BLaER1 (cell line): ENCODE measurements at regions not wholly inside any gene's neighbourhood (a gene's known extent, or its start where the extent isn't known, plus 50 kb on each side); places are given as distances from the start of the nearest gene placed in this dataset.

Source experiments
- H3K27ac ChIP-seq: shearing (Covaris generic); formaldehyde crosslinking; 2 replicates; pipeline ENCODE4 v1.8.1; 2022
- H3K27me3 ChIP-seq: shearing (Covaris generic); formaldehyde crosslinking; 2 replicates; pipeline ENCODE4 v1.8.1; 2022
- H3K36me3 ChIP-seq: shearing (Covaris generic); formaldehyde crosslinking; 2 replicates; pipeline ENCODE4 v1.8.1; 2022
- H3K4me1 ChIP-seq: shearing (Covaris generic); formaldehyde crosslinking; 2 replicates; pipeline ENCODE4 v1.8.1; 2022
- H3K4me2 ChIP-seq: shearing (Covaris generic); formaldehyde crosslinking; 2 replicates; pipeline ENCODE4 v1.8.1; 2022
- H3K4me3 ChIP-seq: shearing (Covaris generic); formaldehyde crosslinking; 2 replicates; pipeline ENCODE4 v1.8.1; 2022
- H3K9ac ChIP-seq: shearing (Covaris generic); formaldehyde crosslinking; 2 replicates; pipeline ENCODE4 v1.8.1; 2022
- H3K9me3 ChIP-seq: shearing (Covaris generic); formaldehyde crosslinking; 2 replicates; pipeline ENCODE4 v1.8.1; 2022
- H4K20me1 ChIP-seq: shearing (Covaris generic); formaldehyde crosslinking; 2 replicates; pipeline ENCODE4 v1.8.1; 2022
- Cebpa-rat ChIP-seq: shearing (Covaris generic); IDR thresholded peaks from 2 replicates; pipeline ENCODE4 v1.8.1; 2022

- no peak overlapping the region for H3K4me3 ChIP-seq
- no peaks in the 10 kb centered on the region for H4K20me1 ChIP-seq
- no peaks in the 10 kb centered on the region for H3K9me3 ChIP-seq
- H3K9ac ChIP-seq, result no peak overlapping the region
- H3K4me2 ChIP-seq, result peak overlapping the region; percentile 88; the same call in 1 of the 2 replicates
- H3K27ac ChIP-seq, result no peak overlapping the region
- H3K4me1 ChIP-seq, result peaks cover 82% of the 10 kb centered on the region
- H3K27me3 ChIP-seq, result no peaks in the 10 kb centered on the region
- no peak for TF ChIP-seq Cebpa-rat
- H3K36me3 ChIP-seq, result no peaks in the 10 kb centered on the region
These were observed 160.3 kb downstream of the NUP210 start for GRCh38 chr3:13259831-13260230.

GRCh38 chr3:13258986-13259514 is 161.1 kb downstream of the NUP210 start:
- TF ChIP-seq Cebpa-rat, result no peak
- H3K4me1 ChIP-seq, result peaks cover 82% of the 10 kb centered on the region
- H3K9ac ChIP-seq, result no peak overlapping the region
- H3K4me3 ChIP-seq, result no peak overlapping the region
- H3K27me3 ChIP-seq, result no peaks in the 10 kb centered on the region
- H3K4me2 ChIP-seq, result no peak overlapping the region
- H3K9me3 ChIP-seq, result no peaks in the 10 kb centered on the region
- no peaks in the 10 kb centered on the region for H3K36me3 ChIP-seq
- no peak overlapping the region for H3K27ac ChIP-seq
- H4K20me1 ChIP-seq, result no peaks in the 10 kb centered on the region

GRCh38 chr3:13258280-13258679 is 161.8 kb downstream of the NUP210 start:
- Histone ChIP-seq H4K20me1 (no peaks in the 10 kb centered on the region), H3K27me3 (no peaks in the 10 kb centered on the region), H3K4me2 (no peak overlapping the region), H3K4me1 (peaks cover 79% of the 10 kb centered on the region), H3K9ac (no peak overlapping the region), H3K36me3 (no peaks in the 10 kb centered on the region), H3K27ac (no peak overlapping the region), H3K4me3 (no peak overlapping the region), H3K9me3 (no peaks in the 10 kb centered on the region)
- no peak for TF ChIP-seq Cebpa-rat

- Histone ChIP-seq H4K20me1 (no peaks in the 10 kb centered on the region), H3K4me3 (no peak overlapping the region), H3K9me3 (no peaks in the 10 kb centered on the region), H3K36me3 (no peaks in the 10 kb centered on the region), H3K9ac (no peak overlapping the region), H3K27ac (no peak overlapping the region), H3K4me2 (no peak overlapping the region), H3K27me3 (no peaks in the 10 kb centered on the region), H3K4me1 (peaks cover 73% of the 10 kb centered on the region)
- no peak for TF ChIP-seq Cebpa-rat
These were observed 162.5 kb downstream of the NUP210 start for GRCh38 chr3:13257666-13258065.

- H3K27ac ChIP-seq, result no peak overlapping the region; the same call in 1 of the 2 replicates
- H3K36me3 ChIP-seq, result no peaks in the 10 kb centered on the region
- H4K20me1 ChIP-seq, result no peaks in the 10 kb centered on the region
- H3K4me1 ChIP-seq, result peaks cover 70% of the 10 kb centered on the region
- no peak overlapping the region for H3K4me3 ChIP-seq
- TF ChIP-seq Cebpa-rat, result no peak
- H3K9ac ChIP-seq, result no peak overlapping the region
- no peaks in the 10 kb centered on the region for H3K27me3 ChIP-seq
- H3K4me2 ChIP-seq, result peak overlapping the region; percentile 7
- no peaks in the 10 kb centered on the region for H3K9me3 ChIP-seq
These were observed 163.3 kb downstream of the NUP210 start for GRCh38 chr3:13256845-13257244.

- H4K20me1 ChIP-seq, result no peaks in the 10 kb centered on the region
- H3K4me1 ChIP-seq, result peaks cover 70% of the 10 kb centered on the region
- H3K4me3 ChIP-seq, result no peak overlapping the region
- no peaks in the 10 kb centered on the region for H3K36me3 ChIP-seq
- H3K27ac ChIP-seq, result no peak overlapping the region; the same call in 1 of the 2 replicates
- peak overlapping the region; percentile 51 for H3K4me2 ChIP-seq
- TF ChIP-seq Cebpa-rat, result no peak
- no peaks in the 10 kb centered on the region for H3K27me3 ChIP-seq
- H3K9me3 ChIP-seq, result no peaks in the 10 kb centered on the region
- H3K9ac ChIP-seq, result no peak overlapping the region; the same call in 1 of the 2 replicates
These were observed 165.8 kb downstream of the NUP210 start for GRCh38 chr3:13254028-13254951.

- Histone ChIP-seq H3K4me2 (peak overlapping the region; percentile 51; the same call in 1 of the 2 replicates), H3K4me3 (no peak overlapping the region), H4K20me1 (no peaks in the 10 kb centered on the region), H3K27me3 (no peaks in the 10 kb centered on the region), H3K9ac (no peak overlapping the region), H3K27ac (no peak overlapping the region), H3K4me1 (peaks cover 75% of the 10 kb centered on the region), H3K36me3 (no peaks in the 10 kb centered on the region), H3K9me3 (no peaks in the 10 kb centered on the region)
- no peak for TF ChIP-seq Cebpa-rat
These were observed 166.7 kb downstream of the NUP210 start for GRCh38 chr3:13253208-13253937.

GRCh38 chr3:13252207-13252606 is 167.9 kb downstream of the NUP210 start:
- H3K36me3 ChIP-seq, result no peaks in the 10 kb centered on the region
- H3K9me3 ChIP-seq, result no peaks in the 10 kb centered on the region
- no peak overlapping the region for H3K9ac ChIP-seq
- no peak overlapping the region for H3K4me3 ChIP-seq
- no peaks in the 10 kb centered on the region for H3K27me3 ChIP-seq
- no peak for TF ChIP-seq Cebpa-rat
- peaks cover 86% of the 10 kb centered on the region for H3K4me1 ChIP-seq
- H3K4me2 ChIP-seq, result no peak overlapping the region
- H3K27ac ChIP-seq, result no peak overlapping the region
- H4K20me1 ChIP-seq, result no peaks in the 10 kb centered on the region

GRCh38 chr3:13251166-13251903 is 168.8 kb downstream of the NUP210 start:
- H3K36me3 ChIP-seq, result no peaks in the 10 kb centered on the region
- no peaks in the 10 kb centered on the region for H3K27me3 ChIP-seq
- no peak for TF ChIP-seq Cebpa-rat
- no peaks in the 10 kb centered on the region for H3K9me3 ChIP-seq
- H3K27ac ChIP-seq, result no peak overlapping the region
- H3K4me3 ChIP-seq, result no peak overlapping the region
- H3K9ac ChIP-seq, result no peak overlapping the region
- H4K20me1 ChIP-seq, result no peaks in the 10 kb centered on the region
- peak overlapping the region; percentile 59; the same call in 1 of the 2 replicates for H3K4me2 ChIP-seq
- H3K4me1 ChIP-seq, result peaks cover 87% of the 10 kb centered on the region
